ENCODE measurements at regions not wholly inside any gene's neighbourhood (a gene's known extent, or its start where the extent isn't known, plus 50 kb on each side); places are given as distances from the start of the nearest gene placed in this dataset.

- H3K79me2 ChIP-seq (ENCODE audit: insufficient read depth, low read length), result no peaks in the 10 kb centered on the region
- H3K27ac ChIP-seq (ENCODE audit: low read length), result no peak overlapping the region
- no peaks in the 10 kb centered on the region for H3K9me3 ChIP-seq (ENCODE audit: insufficient read depth, low read length, severe bottlenecking)
- H4K20me1 ChIP-seq (ENCODE audit: insufficient read depth, low read length), result no peaks in the 10 kb centered on the region
- no peaks in the 10 kb centered on the region for H3K4me1 ChIP-seq (ENCODE audit: insufficient read depth, low read length)
- H3K36me3 ChIP-seq (ENCODE audit: insufficient read depth, low read length), result no peaks in the 10 kb centered on the region
- H3K9ac ChIP-seq (ENCODE audit: low read depth, low read length), result no peak overlapping the region
- no peak overlapping the region for H2AFZ ChIP-seq (ENCODE audit: low read depth, low read length)
- no peak for ATAC-seq (ENCODE audit: insufficient read depth, low read depth)
- H3K4me2 ChIP-seq (ENCODE audit: insufficient read depth, low read length), result no peak overlapping the region
- no peaks in the 10 kb centered on the region for H3K27me3 ChIP-seq (ENCODE audit: insufficient read depth, low read length, poor library complexity)
- no peak for TF ChIP-seq EZH2 (IDR thresholded peaks at IDR 0.05; ENCODE audit: borderline replicate concordance, low read depth, low read length, severe bottlenecking)
- no peak for TF ChIP-seq CTCF (IDR thresholded peaks at IDR 0.05; ENCODE audit: borderline replicate concordance, extremely low read depth, low read length, poor library complexity, severe bottlenecking)
- DNase-seq, result no peak
- H3K4me3 ChIP-seq (ENCODE audit: low read depth in 1 of 2, low read length in 2 of 2), result no peak overlapping the region
Measured at GRCh38 chr6:71125216-71125615, 163.4 kb upstream of the OGFRL1 start.

- Histone ChIP-seq H3K27me3 (ENCODE audit: insufficient read depth, low read length, poor library complexity) (no peaks in the 10 kb centered on the region), H3K9ac (ENCODE audit: low read depth, low read length) (no peak overlapping the region), H3K27ac (ENCODE audit: low read length) (no peak overlapping the region), H4K20me1 (ENCODE audit: insufficient read depth, low read length) (no peaks in the 10 kb centered on the region), H3K4me3 (ENCODE audit: low read depth in 1 of 2, low read length in 2 of 2) (no peak overlapping the region), H3K9me3 (ENCODE audit: insufficient read depth, low read length, severe bottlenecking) (no peaks in the 10 kb centered on the region), H3K36me3 (ENCODE audit: insufficient read depth, low read length) (no peaks in the 10 kb centered on the region), H2AFZ (ENCODE audit: low read depth, low read length) (no peak overlapping the region), H3K79me2 (ENCODE audit: insufficient read depth, low read length) (no peaks in the 10 kb centered on the region), H3K4me1 (ENCODE audit: insufficient read depth, low read length) (no peaks in the 10 kb centered on the region), H3K4me2 (ENCODE audit: insufficient read depth, low read length) (no peak overlapping the region)
- ATAC-seq (ENCODE audit: insufficient read depth, low read depth) (no peak), DNase-seq (no peak)
- TF ChIP-seq CTCF (IDR thresholded peaks at IDR 0.05; ENCODE audit: borderline replicate concordance, extremely low read depth, low read length, poor library complexity, severe bottlenecking) (no peak), EZH2 (IDR thresholded peaks at IDR 0.05; ENCODE audit: borderline replicate concordance, low read depth, low read length, severe bottlenecking) (no peak)
Measured at GRCh38 chr6:71126506-71126905, 162.1 kb upstream of the OGFRL1 start.

- H3K27me3 ChIP-seq (ENCODE audit: insufficient read depth, low read length, poor library complexity), result no peaks in the 10 kb centered on the region
- ATAC-seq (ENCODE audit: insufficient read depth, low read depth), result no peak
- H3K27ac ChIP-seq (ENCODE audit: low read length), result no peak overlapping the region
- no peak overlapping the region for H3K4me3 ChIP-seq (ENCODE audit: low read depth in 1 of 2, low read length in 2 of 2)
- no peak overlapping the region for H3K4me2 ChIP-seq (ENCODE audit: insufficient read depth, low read length)
- H3K36me3 ChIP-seq (ENCODE audit: insufficient read depth, low read length), result no peaks in the 10 kb centered on the region
- no peaks in the 10 kb centered on the region for H3K79me2 ChIP-seq (ENCODE audit: insufficient read depth, low read length)
- no peaks in the 10 kb centered on the region for H3K9me3 ChIP-seq (ENCODE audit: insufficient read depth, low read length, severe bottlenecking)
- H4K20me1 ChIP-seq (ENCODE audit: insufficient read depth, low read length), result no peaks in the 10 kb centered on the region
- TF ChIP-seq CTCF (IDR thresholded peaks at IDR 0.05; ENCODE audit: borderline replicate concordance, extremely low read depth, low read length, poor library complexity, severe bottlenecking), result no peak
- H3K4me1 ChIP-seq (ENCODE audit: insufficient read depth, low read length), result no peaks in the 10 kb centered on the region
- no peak for DNase-seq
- H2AFZ ChIP-seq (ENCODE audit: low read depth, low read length), result no peak overlapping the region
- H3K9ac ChIP-seq (ENCODE audit: low read depth, low read length), result no peak overlapping the region
Measured at GRCh38 chr6:71127374-71127773, 161.2 kb upstream of the OGFRL1 start.

- no peaks in the 10 kb centered on the region for H3K9me3 ChIP-seq (ENCODE audit: insufficient read depth, low read length, severe bottlenecking)
- no peaks in the 10 kb centered on the region for H4K20me1 ChIP-seq (ENCODE audit: insufficient read depth, low read length)
- H3K4me2 ChIP-seq (ENCODE audit: insufficient read depth, low read length), result no peak overlapping the region
- no peak overlapping the region for H3K4me3 ChIP-seq (ENCODE audit: low read depth in 1 of 2, low read length in 2 of 2)
- no peaks in the 10 kb centered on the region for H3K79me2 ChIP-seq (ENCODE audit: insufficient read depth, low read length)
- no peaks in the 10 kb centered on the region for H3K27me3 ChIP-seq (ENCODE audit: insufficient read depth, low read length, poor library complexity)
- H3K9ac ChIP-seq (ENCODE audit: low read depth, low read length), result no peak overlapping the region
- ATAC-seq (ENCODE audit: insufficient read depth, low read depth) (no peak), DNase-seq (no peak)
- no peaks in the 10 kb centered on the region for H3K4me1 ChIP-seq (ENCODE audit: insufficient read depth, low read length)
- TF ChIP-seq CTCF (IDR thresholded peaks at IDR 0.05; ENCODE audit: borderline replicate concordance, extremely low read depth, low read length, poor library complexity, severe bottlenecking), result no peak
- no peak for TF ChIP-seq EZH2 (IDR thresholded peaks at IDR 0.05; ENCODE audit: borderline replicate concordance, low read depth, low read length, severe bottlenecking)
- H2AFZ ChIP-seq (ENCODE audit: low read depth, low read length), result no peak overlapping the region
- no peaks in the 10 kb centered on the region for H3K36me3 ChIP-seq (ENCODE audit: insufficient read depth, low read length)
- no peak overlapping the region for H3K27ac ChIP-seq (ENCODE audit: low read length)
Measured at GRCh38 chr6:71130277-71130676, 158.3 kb upstream of the OGFRL1 start.

Measured in DND-41 (cell line).